K562 (cell line): ENCODE measurements at regions not wholly inside any gene's neighbourhood (a gene's known extent, or its start where the extent isn't known, plus 50 kb on each side); places are given as distances from the start of the nearest gene placed in this dataset.

Experiments used
- ATAC-seq: fragments of 200-7000 bp; cut with Tn5 transposase; 3 replicates; pipeline ENCODE4 v1.9.1; 2020; ENCODE audit warnings: moderate library complexity
- BruUV-seq: library from RNA; stranded (reverse); fragments of 400-500 nt; replicated peaks from 2 replicates; lab custom pipeline; 2021; lab: Mats Ljungman, UMichigan
- CTCF ChIA-PET: fragments of 300-600 bp; formaldehyde crosslinking; extraction: SDS; loops from one replicate; lab custom pipeline; 2021; ENCODE audit warnings: low intra/inter-chr PET ratio; lab: Yijun Ruan, JAX
- POLR2A ChIA-PET: fragments of 300-600, 350-650 bp; sonication (Branson Sonifier 250); formaldehyde crosslinking; extraction: SDS; loops from one replicate; lab custom pipeline; 2021; ENCODE audit warnings: antibody characterized with exemption, inconsistent platforms; lab: Yijun Ruan, JAX
- DNase-seq, 4 experiments: peaks; one replicate each; pipeline versions ENCODE4 v3.0.0 to v3.0.0-alpha.2; 2011 to 2018; ENCODE audit warnings: low spot score in 3 of 4, mixed read lengths in 3 of 4; ENCODE audit errors: extremely low read depth in 1 of 4
- FAIRE-seq: peaks from 2 replicates; lab custom pipeline; 2011; peaks lifted over from hg19 to GRCh38; lab: Jason Lieb, UNC
- H2AFZ ChIP-seq: 2 replicates; pipeline ENCODE4 v1.6.0; 2011; ENCODE audit warnings: low read depth, low read length, control low read depth, inconsistent platforms
- H3K27ac ChIP-seq: fragments of 200-600 bp; 3 replicates; pipeline ENCODE4 v1.8.0; 2011; ENCODE audit warnings: low read depth, mild to moderate bottlenecking, control low read depth, inconsistent platforms, low read length, moderate library complexity, mixed read lengths; ENCODE audit errors: extremely low read depth
- H3K27me3 ChIP-seq, 2 experiments: fragments of 300-600 bp in 1 of 2; 2 replicates in 1 of 2; 3 replicates in 1 of 2; pipeline versions ENCODE4 v1.6.0 to v1.8.0; 2011; ENCODE audit warnings: inconsistent platforms in 2 of 2, low read length in 2 of 2, mild to moderate bottlenecking in 1 of 2, mixed read lengths in 1 of 2, moderate library complexity in 1 of 2; ENCODE audit not compliant: control insufficient read depth in 2 of 2, insufficient read depth in 2 of 2
- H3K36me3 ChIP-seq: fragments of 300-600 bp; 3 replicates; pipeline ENCODE4 v1.8.0; 2011; ENCODE audit warnings: mild to moderate bottlenecking, low read length, inconsistent platforms; ENCODE audit not compliant: control insufficient read depth, insufficient read depth
- H3K4me1 ChIP-seq, 2 experiments: fragments of 200-600 bp in 1 of 2; replicated peaks in 1 of 2; 2 replicates in 1 of 2; 3 replicates in 1 of 2; pipeline versions ENCODE4 v1.5.1 to v1.8.0; 2011; ENCODE audit warnings: inconsistent platforms in 2 of 2, low read length in 2 of 2, mild to moderate bottlenecking in 1 of 2, mixed read lengths in 1 of 2, moderate library complexity in 1 of 2; ENCODE audit not compliant: control insufficient read depth in 2 of 2, insufficient read depth in 2 of 2
- H3K4me2 ChIP-seq: 2 replicates; pipeline ENCODE4 v1.6.1; 2011; ENCODE audit warnings: low read length, control low read depth, inconsistent platforms, mixed read lengths; ENCODE audit not compliant: insufficient read depth
- H3K4me3 ChIP-seq: fragments of 200-600 bp; sonication (generic), shearing (Covaris generic); 2 replicates; pipeline ENCODE4 v1.5.1; 2016; ENCODE audit warnings: control low read depth, inconsistent platforms
- H3K79me2 ChIP-seq: fragments of 200-600 bp; 3 replicates; pipeline ENCODE4 v1.8.0; 2011; ENCODE audit warnings: low read length, inconsistent platforms; ENCODE audit not compliant: control insufficient read depth, insufficient read depth
- H3K9ac ChIP-seq, 2 experiments: 2 replicates each; pipeline versions ENCODE4 v1.6.0 to v1.6.1; 2011; ENCODE audit warnings: low read depth in 2 of 2, low read length in 2 of 2, control low read depth in 1 of 2, inconsistent platforms in 1 of 2, mild to moderate bottlenecking in 1 of 2, mixed read lengths in 1 of 2; ENCODE audit not compliant: insufficient read depth in 1 of 2
- H3K9me1 ChIP-seq: one replicate; pipeline ENCODE4 v1.6.0; 2011; ENCODE audit warnings: inconsistent platforms, mild to moderate bottlenecking, low read length, moderate library complexity; ENCODE audit not compliant: control insufficient read depth, insufficient read depth
- H3K9me3 ChIP-seq: replicated peaks from 2 replicates; pipeline ENCODE4 v1.5.1; 2011; ENCODE audit warnings: low read depth, low read length, inconsistent platforms; ENCODE audit not compliant: control insufficient read depth, insufficient read depth
- H4K20me1 ChIP-seq: replicated peaks from 2 replicates; pipeline ENCODE4 v1.6.1; 2011; ENCODE audit warnings: low read length, inconsistent platforms, mixed read lengths; ENCODE audit not compliant: control insufficient read depth, insufficient read depth
- CEBPG ChIP-seq, 3 experiments: fragments of 200-800 bp in 1 of 3; sonication (Bioruptor generic) in 1 of 3; sonication (generic) in 1 of 3; formaldehyde crosslinking in 1 of 3; IDR thresholded peaks in 2 of 3; conservative IDR thresholded peaks in 1 of 3; 2 replicates each; pipeline versions ENCODE4 v1.6.1 to v1.8.0; 2016 to 2022; ENCODE audit warnings: missing compliant biosample characterization in 2 of 3, missing genetic modification characterization in 2 of 3, mild to moderate bottlenecking in 1 of 3, missing genetic modification reagents in 1 of 3
- HOMEZ ChIP-seq: fragments of 250-450 bp; sonication (Bioruptor Pico); IDR thresholded peaks from 2 replicates; pipeline ENCODE4 v1.4.0; 2020; ENCODE audit warnings: mild to moderate bottlenecking, moderate library complexity
- NFRKB ChIP-seq: fragments of 450-650 bp; IDR thresholded peaks from 2 replicates; pipeline ENCODE4 v1.6.1; 2016; ENCODE audit warnings: low read depth
- SAFB2 ChIP-seq: fragments of 200-400 bp; formaldehyde crosslinking; IDR thresholded peaks from 2 replicates; pipeline ENCODE4 v1.6.1; 2018; ENCODE audit warnings: borderline replicate concordance, low read length, low read depth, moderate library complexity; ENCODE audit not compliant: severe bottlenecking
- THAP12 ChIP-seq: fragments of 250-450 bp; sonication (Bioruptor Pico); IDR thresholded peaks from 2 replicates; pipeline ENCODE4 v1.9.0; 2021; ENCODE audit warnings: mild to moderate bottlenecking, inconsistent platforms
- WGBS: fragments of 100-300 bp; shearing (Covaris generic); methylation state at CpG from one replicate; pipeline ENCODE4 v1.1.6; 2016; ENCODE audit warnings: low coverage, mixed read lengths; ENCODE audit not compliant: insufficient coverage; ENCODE audit errors: missing lambda C conversion rate; 5-methylcytosine and 5-hydroxymethylcytosine counted together
- in situ Hi-C: fragments of 300-500 bp; cut with MboI; formaldehyde crosslinking; loops from 4 replicates; pipeline ENCODE4 v1.15.0; 2018; ENCODE audit warnings: inconsistent platforms, mixed read lengths
- intact Hi-C: fragments of 100-400 bp; cut with micrococcal nuclease; formaldehyde crosslinking; loops from 2 replicates; pipeline ENCODE4 v1.14.2; 2022

- ATAC-seq, result no peak
- H3K9me3 ChIP-seq, result no peaks in the 10 kb centered on the region
- intact Hi-C loops, result loop anchor here (10.0 kb wide), 2 partner anchors 59 to 1349 kb away; no protein-coding TSS in a partner anchor
- no peak overlapping the region for H2AFZ ChIP-seq
- TF ChIP-seq NFRKB, result no peak
- TF ChIP-seq THAP12 (CRISPR knock-in tag), result no peak
- TF ChIP-seq SAFB2, result no peak
- TF ChIP-seq, all 486 proteins: peak for 0
- H3K4me3 ChIP-seq, result no peak overlapping the region
- no peak for FAIRE-seq
- no peaks in the 10 kb centered on the region for H3K79me2 ChIP-seq
- H3K9me1 ChIP-seq, result no peaks in the 10 kb centered on the region
- no peaks in the 10 kb centered on the region for H4K20me1 ChIP-seq
- H3K36me3 ChIP-seq, result no peaks in the 10 kb centered on the region
- ChIA-PET POLR2A (interaction anchor here (1.3 to 1.4 kb wide), 2 partner anchors 35 to 59 kb away, joined by 3 read pairs; no protein-coding TSS in a partner anchor), CTCF (no interaction called here)
- no peak overlapping the region for H3K9ac ChIP-seq
- no peak overlapping the region for H3K4me2 ChIP-seq
- 0% methylated on average over 2 of the region's 2 CpGs for WGBS
- no peak for DNase-seq
- no peaks in the 10 kb centered on the region for H3K27me3 ChIP-seq
- H3K27ac ChIP-seq, result no peak overlapping the region
- no peaks in the 10 kb centered on the region for H3K4me1 ChIP-seq
- no TSS peak for BruUV-seq
- in situ Hi-C loops, result no loop called here
Observed at GRCh38 chr18:24545651-24546050, 85.2 kb downstream of the HRH4 start.

- no peaks in the 10 kb centered on the region for H3K27me3 ChIP-seq
- in situ Hi-C loops, result no loop called here
- no TSS peak for BruUV-seq
- no peak overlapping the region for H2AFZ ChIP-seq
- no peaks in the 10 kb centered on the region for H3K36me3 ChIP-seq
- POLR2A ChIA-PET, result interaction anchor here (0.7 to 1.4 kb wide), 2 partner anchors 11 to 34 kb away, joined by 3 read pairs; no protein-coding TSS in a partner anchor
- H3K9me3 ChIP-seq, result no peaks in the 10 kb centered on the region
- ATAC-seq (no peak), FAIRE-seq (no peak)
- 3% methylated on average over 4 of the region's 4 CpGs for WGBS
- H3K4me2 ChIP-seq, result no peak overlapping the region
- TF ChIP-seq CEBPG (CRISPR knock-in tag; IDR thresholded peaks at IDR 0.05) (no peak), CEBPG (tag; conservative IDR thresholded peaks at IDR 0.05 in 1 of 2, IDR thresholded peaks at IDR 0.05 in 1 of 2) (peak in 1 of 2 experiments; percentile 27; a peak in 1 of 4 replicates), HOMEZ (CRISPR knock-in tag) (no peak)
- TF ChIP-seq, all 486 proteins: peak for 1
- H3K27ac ChIP-seq, result no peak overlapping the region
- CTCF ChIA-PET, result no interaction called here
- no peak overlapping the region for H3K9ac ChIP-seq
- no peaks in the 10 kb centered on the region for H3K79me2 ChIP-seq
- H3K9me1 ChIP-seq, result no peaks in the 10 kb centered on the region
- H3K4me1 ChIP-seq, result no peaks in the 10 kb centered on the region
- intact Hi-C loops, result loop anchor here (10.0 kb wide), 2 partner anchors 58 to 1348 kb away; no protein-coding TSS in a partner anchor
- H4K20me1 ChIP-seq, result no peaks in the 10 kb centered on the region
- no peak for DNase-seq
- no peak overlapping the region for H3K4me3 ChIP-seq
Observed at GRCh38 chr18:24546307-24546706, 85.9 kb downstream of the HRH4 start.
